Activated CD8-positive, alpha-beta T cell treated with anti-CD3 and anti-CD28 coated beads, Interleukin-2, amount 10 ng/mL, durations not matched to agents 7 days and 5 days (primary cell): ENCODE measurements at regions not wholly inside any gene's neighbourhood (a gene's known extent, or its start where the extent isn't known, plus 50 kb on each side); places are given as distances from the start of the nearest gene placed in this dataset.

Experiments used
- ATAC-seq: fragments of 150-1000 bp; cut with Tn5 transposase; one replicate; pipeline ENCODE4 v1.10.0; 2021; ENCODE audit warnings: moderate library complexity
- CTCF ChIA-PET: fragments of 350-600 bp; sonication (Branson Sonifier 250); formaldehyde crosslinking; loops from one replicate; lab custom pipeline; 2021; ENCODE audit warnings: antibody characterized with exemption; lab: Charles Lee
- POLR2A ChIA-PET: fragments of 350-600 bp; sonication (Branson Sonifier 250); formaldehyde crosslinking; loops from one replicate; lab custom pipeline; 2021; ENCODE audit warnings: antibody characterized with exemption; lab: Charles Lee
- DNase-seq: peaks from one replicate; pipeline ENCODE4 v3.0.0-alpha.2; 2020
- H3K27ac Mint-ChIP-seq: one replicate; pipeline ENCODE4 v1.8.0; 2021; ENCODE audit warnings: mild to moderate bottlenecking, mixed read lengths
- H3K27me3 Mint-ChIP-seq: one replicate; pipeline ENCODE4 v1.8.0; 2021; ENCODE audit warnings: low read depth, mixed read lengths
- H3K36me3 Mint-ChIP-seq: one replicate; pipeline ENCODE4 v1.8.0; 2021; ENCODE audit warnings: low read depth, mixed read lengths
- H3K4me1 Mint-ChIP-seq: one replicate; pipeline ENCODE4 v1.8.0; 2021; ENCODE audit warnings: low read depth, mixed read lengths
- H3K4me3 Mint-ChIP-seq: one replicate; pipeline ENCODE4 v1.8.0; 2021; ENCODE audit warnings: mild to moderate bottlenecking, mixed read lengths
- H3K9me3 Mint-ChIP-seq: one replicate; pipeline ENCODE4 v1.8.0; 2022; ENCODE audit warnings: mixed read lengths; ENCODE audit not compliant: insufficient read depth

DNA sequence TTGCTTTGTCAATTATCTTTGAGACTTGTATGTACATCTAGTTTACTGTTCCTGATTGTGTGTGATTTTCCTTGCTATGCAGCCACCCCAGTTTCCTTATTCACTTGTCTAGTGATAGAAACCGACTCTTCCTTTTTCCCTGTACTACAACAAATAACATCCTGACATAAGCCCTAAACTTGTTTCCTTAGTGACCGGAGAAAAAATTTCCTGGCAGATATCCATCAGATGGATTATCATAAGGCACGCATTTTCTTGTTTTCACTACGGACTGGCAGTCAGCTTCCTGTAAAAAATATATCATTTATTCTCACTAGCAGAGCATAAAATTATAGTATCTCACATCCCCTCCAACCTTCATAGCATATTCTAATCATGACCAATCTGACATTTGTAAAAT lies 410.7 kb downstream of the CENPC start:
- ATAC-seq (no peak), DNase-seq (no peak)
- ChIA-PET CTCF (no interaction called here), POLR2A (no interaction called here)
- Mint-ChIP-seq H3K27me3 (no peaks in the 10 kb centered on the region), H3K9me3 (no peaks in the 10 kb centered on the region), H3K27ac (no peak overlapping the region), H3K4me3 (no peak overlapping the region), H3K4me1 (no peaks in the 10 kb centered on the region), H3K36me3 (no peaks in the 10 kb centered on the region)

DNA sequence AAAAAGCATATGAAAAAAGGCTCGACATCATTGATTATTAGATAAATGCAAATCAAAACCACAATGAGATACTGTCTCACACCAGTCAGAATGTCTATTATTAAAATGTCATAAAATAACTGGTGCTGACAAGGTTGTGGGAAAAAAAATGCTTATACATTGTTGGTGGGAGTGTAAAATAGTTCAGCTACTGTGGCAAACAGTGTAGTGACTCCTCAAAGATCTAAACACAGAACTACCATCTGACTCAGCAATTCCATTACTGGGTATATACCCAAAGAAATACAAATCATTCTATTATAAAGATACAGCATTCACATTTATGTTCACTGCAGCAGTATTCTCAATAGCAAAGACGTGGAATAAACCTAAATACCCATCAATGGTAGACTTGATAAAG lies 412.1 kb downstream of the CENPC start:
- no peaks in the 10 kb centered on the region for H3K4me1 Mint-ChIP-seq
- ATAC-seq (no peak), DNase-seq (no peak)
- H3K36me3 Mint-ChIP-seq = no peaks in the 10 kb centered on the region
- H3K4me3 Mint-ChIP-seq = no peak overlapping the region
- no peaks in the 10 kb centered on the region for H3K9me3 Mint-ChIP-seq
- ChIA-PET POLR2A (no interaction called here), CTCF (no interaction called here)
- H3K27me3 Mint-ChIP-seq = no peaks in the 10 kb centered on the region
- H3K27ac Mint-ChIP-seq = no peak overlapping the region

DNA sequence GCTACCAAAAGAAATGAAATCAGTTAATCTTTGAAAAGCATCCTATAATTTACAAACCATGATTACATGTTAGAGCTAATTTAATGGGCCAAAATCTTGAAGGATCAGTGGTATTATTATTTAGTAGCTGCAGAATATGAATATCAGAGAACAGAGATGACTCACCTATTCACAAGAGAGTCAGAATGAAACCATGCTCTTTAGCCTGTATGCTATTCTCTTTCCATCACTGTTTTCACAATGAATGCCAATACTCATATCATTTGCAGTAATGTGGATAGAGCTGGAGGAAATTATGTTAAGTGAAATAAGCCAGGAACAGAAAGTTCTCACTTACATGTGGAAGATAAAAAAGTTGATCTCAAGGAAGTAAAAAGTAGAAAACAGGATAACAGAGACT lies 414.1 kb downstream of the CENPC start:
- H3K27ac Mint-ChIP-seq = no peak overlapping the region
- H3K4me3 Mint-ChIP-seq = no peak overlapping the region
- no peak for ATAC-seq
- no peaks in the 10 kb centered on the region for H3K9me3 Mint-ChIP-seq
- ChIA-PET POLR2A (no interaction called here), CTCF (no interaction called here)
- no peaks in the 10 kb centered on the region for H3K27me3 Mint-ChIP-seq
- H3K4me1 Mint-ChIP-seq = no peaks in the 10 kb centered on the region
- H3K36me3 Mint-ChIP-seq = no peaks in the 10 kb centered on the region
- no peak for DNase-seq

DNA sequence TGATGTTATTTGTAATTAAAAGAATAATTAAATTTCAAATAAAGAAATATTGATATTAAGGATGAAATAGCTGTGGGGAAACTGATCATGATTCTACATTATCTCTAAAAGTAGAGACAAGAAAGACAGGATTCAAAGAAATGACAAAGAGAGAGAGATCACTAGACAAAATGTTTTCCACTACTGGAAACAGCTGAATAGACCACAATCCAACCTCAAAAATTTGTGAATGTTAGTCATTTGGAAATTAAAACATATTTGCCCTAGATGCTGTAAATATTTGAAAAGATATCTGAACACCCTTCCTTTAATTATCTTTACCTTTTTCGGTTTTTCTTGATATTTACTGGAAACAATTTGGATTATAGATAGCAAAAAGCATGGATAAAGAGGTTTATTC lies 414.9 kb downstream of the CENPC start:
- Mint-ChIP-seq H3K9me3 (no peaks in the 10 kb centered on the region), H3K27ac (no peak overlapping the region), H3K4me3 (no peak overlapping the region), H3K4me1 (no peaks in the 10 kb centered on the region), H3K27me3 (no peaks in the 10 kb centered on the region), H3K36me3 (no peaks in the 10 kb centered on the region)
- ATAC-seq (no peak), DNase-seq (no peak)
- ChIA-PET POLR2A (no interaction called here), CTCF (no interaction called here)

DNA sequence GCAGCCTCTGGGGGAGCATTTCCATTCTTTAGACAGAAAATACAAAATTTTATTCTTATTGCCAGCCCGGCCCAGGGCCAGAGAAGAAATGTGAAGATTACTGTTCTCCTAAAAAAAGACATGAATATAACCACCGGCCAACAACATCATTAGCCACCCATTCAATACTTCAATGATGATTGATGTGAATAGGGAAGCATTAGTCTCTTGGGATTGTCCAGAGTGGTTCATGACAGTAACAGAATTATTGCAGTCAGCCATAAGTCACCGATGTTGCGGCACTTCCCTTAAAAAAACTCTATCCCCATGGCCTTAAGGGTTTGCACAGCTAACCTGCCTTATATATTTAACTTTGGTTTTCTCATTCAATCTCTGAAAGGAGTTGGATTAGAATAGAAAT lies 418.7 kb downstream of the CENPC start:
- Mint-ChIP-seq H3K4me1 (no peaks in the 10 kb centered on the region), H3K27ac (no peak overlapping the region), H3K36me3 (no peaks in the 10 kb centered on the region), H3K9me3 (no peaks in the 10 kb centered on the region), H3K27me3 (no peaks in the 10 kb centered on the region), H3K4me3 (no peak overlapping the region)
- CTCF ChIA-PET = no interaction called here
- POLR2A ChIA-PET = no interaction called here
- no peak for DNase-seq
- no peak for ATAC-seq

DNA sequence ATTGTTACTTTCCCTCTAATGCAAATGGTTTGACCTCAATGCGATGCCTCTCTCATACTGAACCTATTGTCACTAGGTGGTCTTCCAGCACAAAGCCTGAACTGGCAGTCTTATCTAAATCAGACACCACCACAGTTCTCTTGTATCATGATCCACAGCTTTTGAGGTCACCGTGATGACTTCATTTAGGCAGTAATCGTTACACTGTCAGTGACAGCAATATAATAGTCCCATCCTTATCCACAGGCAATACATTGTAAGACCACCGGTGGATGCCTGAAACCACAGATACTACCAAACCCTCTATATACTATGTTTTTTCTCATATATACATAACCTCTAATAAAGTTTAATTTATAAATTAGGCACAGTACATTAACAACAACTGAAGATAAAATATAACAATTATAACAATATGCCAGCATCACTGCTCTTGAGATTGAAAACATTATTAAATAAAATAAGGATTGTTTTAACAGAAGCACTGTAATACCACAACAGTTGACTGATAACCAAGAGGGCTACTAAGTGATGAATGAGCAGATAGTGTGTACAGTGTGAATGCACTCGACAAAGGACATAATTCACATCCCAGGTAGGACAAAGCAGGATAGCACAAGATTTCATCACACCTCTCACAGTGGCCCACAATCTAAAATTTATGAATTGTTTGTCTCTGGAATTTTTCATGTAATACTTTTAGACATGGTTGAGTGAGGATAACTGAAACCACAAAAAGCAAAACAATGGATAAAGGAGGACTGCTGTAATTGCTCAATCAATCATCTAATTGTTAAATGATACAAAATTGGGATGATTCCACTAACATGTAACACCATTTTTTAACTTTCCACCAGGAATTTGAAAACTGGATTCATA lies 419.4 kb downstream of the CENPC start:
- no peak overlapping the region for H3K27ac Mint-ChIP-seq
- no peaks in the 10 kb centered on the region for H3K9me3 Mint-ChIP-seq
- DNase-seq (no peak), ATAC-seq (no peak)
- H3K4me1 Mint-ChIP-seq = no peaks in the 10 kb centered on the region
- ChIA-PET POLR2A (no interaction called here), CTCF (no interaction called here)
- no peak overlapping the region for H3K4me3 Mint-ChIP-seq
- no peaks in the 10 kb centered on the region for H3K36me3 Mint-ChIP-seq
- H3K27me3 Mint-ChIP-seq = no peaks in the 10 kb centered on the region

DNA sequence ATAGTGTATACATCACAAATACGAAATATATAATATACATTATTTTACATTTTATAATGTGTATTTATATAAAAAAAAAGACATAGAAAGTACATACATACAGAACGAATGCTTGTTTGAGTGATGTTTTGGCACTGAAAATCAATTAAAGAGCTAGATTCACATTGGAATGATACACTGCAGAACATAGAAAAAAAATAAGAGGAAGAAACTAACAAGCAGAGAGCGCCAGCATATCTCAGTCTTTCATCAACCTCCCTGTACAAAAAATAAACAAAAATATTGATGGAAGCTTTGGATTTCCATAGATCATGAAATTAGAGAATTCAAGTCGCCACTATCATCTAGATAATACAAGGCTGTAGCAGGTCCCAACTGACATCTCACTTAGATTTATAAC lies 420.6 kb downstream of the CENPC start:
- ChIA-PET POLR2A (no interaction called here), CTCF (no interaction called here)
- H3K36me3 Mint-ChIP-seq = no peaks in the 10 kb centered on the region
- DNase-seq (no peak), ATAC-seq (no peak)
- no peak overlapping the region for H3K27ac Mint-ChIP-seq
- H3K4me3 Mint-ChIP-seq = no peak overlapping the region
- H3K4me1 Mint-ChIP-seq = no peaks in the 10 kb centered on the region
- no peaks in the 10 kb centered on the region for H3K27me3 Mint-ChIP-seq
- no peaks in the 10 kb centered on the region for H3K9me3 Mint-ChIP-seq

DNA sequence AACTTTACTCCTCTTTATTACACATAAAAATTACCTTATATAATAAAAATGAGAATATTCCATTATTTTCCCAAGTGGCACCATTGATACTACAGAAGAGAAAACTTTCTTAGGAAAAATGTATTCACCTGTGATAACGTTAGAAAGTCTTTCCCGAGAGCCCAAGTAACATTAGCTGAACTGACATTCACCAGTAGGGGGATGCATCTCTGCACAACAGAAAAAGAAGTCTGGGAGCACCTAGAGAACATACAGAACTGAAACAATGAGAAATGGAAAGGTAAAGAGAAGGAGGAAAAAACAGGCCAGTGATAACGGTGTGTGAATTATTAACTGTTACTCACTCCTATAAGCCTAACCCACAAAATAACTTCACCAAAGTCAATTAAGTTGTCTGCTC lies 423.3 kb downstream of the CENPC start:
- Mint-ChIP-seq H3K9me3 (no peaks in the 10 kb centered on the region), H3K27ac (no peak overlapping the region), H3K36me3 (no peaks in the 10 kb centered on the region), H3K4me1 (no peaks in the 10 kb centered on the region), H3K4me3 (no peak overlapping the region), H3K27me3 (no peaks in the 10 kb centered on the region)
- CTCF ChIA-PET = no interaction called here
- ATAC-seq (no peak), DNase-seq (no peak)
- POLR2A ChIA-PET = no interaction called here

DNA sequence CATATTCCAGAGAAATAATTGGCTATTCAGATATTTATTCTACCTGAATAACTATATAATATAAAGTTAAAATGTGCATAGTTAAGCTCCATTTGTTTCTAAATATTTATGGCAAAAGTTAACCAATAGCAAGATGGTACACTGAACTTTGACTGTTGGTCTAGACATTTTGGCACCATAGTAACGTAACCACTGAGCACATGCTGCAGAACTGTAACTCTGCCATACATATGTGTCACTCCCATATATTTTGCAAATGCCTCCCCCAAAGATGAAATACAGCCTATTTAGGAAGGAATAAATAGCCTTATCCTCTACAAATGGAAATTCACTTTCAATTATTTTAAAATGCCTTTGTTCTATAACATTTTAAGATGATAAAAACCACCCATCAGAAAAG lies 424.9 kb downstream of the CENPC start:
- POLR2A ChIA-PET = no interaction called here

DNA sequence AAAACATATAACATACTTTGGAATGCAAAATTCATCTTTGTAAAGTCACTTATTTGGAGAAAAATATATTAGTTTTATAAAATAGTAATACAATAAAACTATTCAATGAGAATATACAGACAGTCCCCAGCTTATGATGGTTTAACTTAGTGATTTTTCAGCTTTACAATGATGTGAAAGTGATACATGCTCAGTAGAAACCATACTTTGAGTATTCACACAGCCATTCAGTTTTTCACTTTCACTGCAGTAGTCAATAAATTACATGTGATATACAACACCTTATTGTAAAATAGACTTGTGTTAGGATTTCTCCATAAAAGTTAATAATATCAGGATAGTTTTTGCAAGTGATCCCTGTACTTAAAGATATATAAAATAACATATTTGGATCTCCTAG lies 436.0 kb downstream of the CENPC start:
- POLR2A ChIA-PET = no interaction called here
- no peak for DNase-seq
- Mint-ChIP-seq H3K9me3 (no peaks in the 10 kb centered on the region), H3K27ac (no peak overlapping the region), H3K27me3 (no peaks in the 10 kb centered on the region), H3K4me1 (no peaks in the 10 kb centered on the region), H3K4me3 (no peak overlapping the region), H3K36me3 (no peaks in the 10 kb centered on the region)
- ATAC-seq = no peak
- CTCF ChIA-PET = no interaction called here

More for the DNA sequence above, 424.9 kb downstream of the CENPC start:
- Mint-ChIP-seq H3K4me3 (no peak overlapping the region), H3K36me3 (no peaks in the 10 kb centered on the region), H3K27ac (no peak overlapping the region), H3K9me3 (no peaks in the 10 kb centered on the region), H3K4me1 (no peaks in the 10 kb centered on the region), H3K27me3 (no peaks in the 10 kb centered on the region)
- no peak for ATAC-seq
- CTCF ChIA-PET = no interaction called here
- DNase-seq = no peak

DNA sequence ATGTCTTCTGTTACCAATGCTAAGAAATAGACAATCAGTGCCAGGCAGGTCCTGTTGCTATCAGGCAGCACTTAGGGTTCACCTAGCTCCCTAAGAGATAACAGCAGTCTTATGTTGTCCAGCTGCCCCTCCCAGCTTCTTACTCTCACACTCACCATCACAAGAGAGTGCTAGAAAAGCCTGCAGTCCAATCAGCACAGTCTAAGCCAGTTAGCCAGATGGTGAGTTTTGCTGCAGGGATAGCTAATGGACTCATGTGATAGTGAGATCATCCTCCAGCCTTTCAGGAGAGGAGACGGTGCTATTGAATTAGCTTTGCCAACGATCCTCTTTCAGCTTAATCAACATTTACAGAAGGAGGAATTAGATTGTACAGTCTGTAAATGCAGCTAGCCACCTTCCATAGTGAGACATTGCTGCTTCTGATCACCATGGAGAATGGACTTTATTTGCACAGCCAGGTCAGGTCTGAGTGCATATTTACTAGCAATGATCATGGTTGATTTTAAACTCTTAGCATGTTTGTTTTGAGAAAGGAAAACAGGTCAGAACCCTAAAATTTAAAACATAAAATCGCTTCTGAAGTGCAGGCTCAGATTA lies 438.3 kb downstream of the CENPC start:
- no peaks in the 10 kb centered on the region for H3K36me3 Mint-ChIP-seq
- no peak overlapping the region for H3K4me3 Mint-ChIP-seq
- no peak overlapping the region for H3K27ac Mint-ChIP-seq
- H3K9me3 Mint-ChIP-seq = no peaks in the 10 kb centered on the region
- H3K4me1 Mint-ChIP-seq = no peaks in the 10 kb centered on the region
- ChIA-PET CTCF (no interaction called here), POLR2A (no interaction called here)
- H3K27me3 Mint-ChIP-seq = no peaks in the 10 kb centered on the region
- DNase-seq (no peak), ATAC-seq (no peak)

DNA sequence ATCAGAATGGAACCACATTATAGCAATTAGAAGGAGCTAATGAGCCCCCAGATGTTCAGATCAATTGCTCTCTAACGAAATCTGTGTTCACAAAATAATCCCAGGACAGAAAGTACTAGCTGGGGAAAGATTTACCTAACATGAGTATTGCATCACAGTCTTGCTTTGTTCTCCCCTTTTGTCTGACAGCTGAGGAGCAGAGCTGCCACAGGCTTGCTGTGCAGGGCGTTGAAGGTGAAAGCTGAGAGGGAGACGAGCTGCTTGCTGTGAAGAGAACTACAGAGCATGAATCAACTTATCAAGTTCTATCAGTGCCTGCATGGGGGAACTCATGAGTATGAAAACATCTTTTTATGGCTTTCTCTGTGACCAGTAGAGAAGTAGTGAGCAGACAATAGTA lies 441.2 kb downstream of the CENPC start:
- Mint-ChIP-seq H3K27me3 (no peaks in the 10 kb centered on the region), H3K4me1 (no peaks in the 10 kb centered on the region), H3K27ac (no peak overlapping the region), H3K4me3 (no peak overlapping the region), H3K9me3 (no peaks in the 10 kb centered on the region), H3K36me3 (no peaks in the 10 kb centered on the region)
- ChIA-PET CTCF (no interaction called here), POLR2A (no interaction called here)
- DNase-seq (no peak), ATAC-seq (no peak)
